H1 (cell line): ENCODE measurements at regions not wholly inside any gene's neighbourhood (a gene's known extent, or its start where the extent isn't known, plus 50 kb on each side); places are given as distances from the start of the nearest gene placed in this dataset.
A peak's percentile ranks its signal among the peaks of the same experiment; 100 is the strongest.

Experiments used
- ATF2 ChIP-seq: IDR thresholded peaks from 2 replicates; pipeline ENCODE4 v1.6.1; 2012; ENCODE audit warnings: low read length, inconsistent platforms
- BACH1 ChIP-seq: IDR thresholded peaks from 2 replicates; pipeline ENCODE4 v1.6.1; 2012; ENCODE audit warnings: low read length, improper control_type of control experiment
- BRCA1 ChIP-seq: IDR thresholded peaks from 2 replicates; pipeline ENCODE4 v1.6.1; 2012; ENCODE audit warnings: low read depth, low read length, improper control_type of control experiment
- CHD1 ChIP-seq: IDR thresholded peaks from 2 replicates; pipeline ENCODE4 v1.6.1; 2012; ENCODE audit warnings: low read depth, low read length, improper control_type of control experiment
- EGR1 ChIP-seq: IDR thresholded peaks from 2 replicates; pipeline ENCODE4 v1.6.1; 2011; ENCODE audit warnings: low read depth, low read length, borderline replicate concordance
- EP300 ChIP-seq, 2 experiments: IDR thresholded peaks; 1 replicate in 1 of 2; 2 replicates in 1 of 2; pipeline ENCODE4 v1.6.1; 2011 to 2012; ENCODE audit warnings: low read depth in 2 of 2, low read length in 2 of 2, mild to moderate bottlenecking in 2 of 2, borderline replicate concordance in 1 of 2, inconsistent platforms in 1 of 2, moderate library complexity in 1 of 2
- GABPA ChIP-seq: IDR thresholded peaks from 2 replicates; pipeline ENCODE4 v1.6.1; 2011; ENCODE audit warnings: mild to moderate bottlenecking, low read length, moderate library complexity, borderline replicate concordance; ENCODE audit not compliant: insufficient read depth
- HDAC2 ChIP-seq, 2 experiments: fragments of 300-600 bp in 1 of 2; sonication (generic) in 1 of 2; IDR thresholded peaks; 2 replicates each; pipeline ENCODE4 v1.6.1; 2011 to 2012; ENCODE audit warnings: low read depth in 2 of 2, low read length in 2 of 2, mild to moderate bottlenecking in 2 of 2, moderate library complexity in 2 of 2, borderline replicate concordance in 1 of 2, inconsistent platforms in 1 of 2
- MAX ChIP-seq: IDR thresholded peaks from 2 replicates; pipeline ENCODE4 v1.6.1; 2012; ENCODE audit warnings: inconsistent platforms
- RXRA ChIP-seq: IDR thresholded peaks from 2 replicates; pipeline ENCODE4 v1.6.1; 2011; ENCODE audit warnings: low read depth, mild to moderate bottlenecking, low read length, moderate library complexity; ENCODE audit not compliant: insufficient read depth

GRCh38 chr2:212940816-212941215 is 210.6 kb downstream of the IKZF2 start (continued):
- TF ChIP-seq BRCA1 (no peak), CHD1 (no peak), EGR1 (no peak), RXRA (no peak), GABPA (no peak), EP300 (IDR thresholded peaks at IDR 0.05; ENCODE audit: borderline replicate concordance in 1 of 2, low read depth in 2 of 2, low read length in 2 of 2) (peak in 1 of 2 experiments; percentile 60; a peak in 1 of 3 replicates), ATF2 (no peak), HDAC2 (IDR thresholded peaks at IDR 0.05; ENCODE audit: borderline replicate concordance in 1 of 2, low read depth in 2 of 2, low read length in 2 of 2) (no peak), BACH1 (no peak), MAX (no peak)
